Adipocyte (in vitro differentiated cells): ENCODE measurements at regions not wholly inside any gene's neighbourhood (a gene's known extent, or its start where the extent isn't known, plus 50 kb on each side); places are given as distances from the start of the nearest gene placed in this dataset.
"Not testable (repeated sequence)": the region's sequence is repeated elsewhere in the genome, so short reads cannot be mapped to it uniquely, and the experiment has no call there.

Experiments used
- DNase-seq: peaks from one replicate; pipeline ENCODE4 v3.0.0-alpha.2; 2015; ENCODE audit warnings: low read depth
- H3K27me3 ChIP-seq: replicated peaks from 2 replicates; pipeline ENCODE4 v1.7.0; 2013; ENCODE audit warnings: mild to moderate bottlenecking, low read length, moderate library complexity; ENCODE audit not compliant: control insufficient read depth, insufficient read depth
- H3K36me3 ChIP-seq: 2 replicates; pipeline ENCODE4 v1.7.0; 2013; ENCODE audit warnings: low read length, mild to moderate bottlenecking, moderate library complexity; ENCODE audit not compliant: control insufficient read depth, insufficient read depth, severe bottlenecking
- H3K4me1 ChIP-seq: 2 replicates; pipeline ENCODE4 v1.7.0; 2013; ENCODE audit warnings: mild to moderate bottlenecking, low read length, moderate library complexity; ENCODE audit not compliant: control insufficient read depth, insufficient read depth
- H3K4me3 ChIP-seq: 2 replicates; pipeline ENCODE4 v1.7.0; 2013; ENCODE audit warnings: mild to moderate bottlenecking, low read length, moderate library complexity
- H3K9ac ChIP-seq: 2 replicates; pipeline ENCODE4 v1.7.0; 2013; ENCODE audit warnings: mild to moderate bottlenecking, low read length, moderate library complexity
- H3K9me3 ChIP-seq: 2 replicates; pipeline ENCODE4 v1.7.0; 2013; ENCODE audit warnings: mild to moderate bottlenecking, low read length, moderate library complexity; ENCODE audit not compliant: control insufficient read depth

GRCh38 chr20:23299673-23300050 lies 50.9 kb upstream of the NXT1 start:
- peaks cover 24% of the 10 kb centered on the region for H3K27me3 ChIP-seq
- H3K36me3 ChIP-seq: no peaks in the 10 kb centered on the region
- H3K9ac ChIP-seq: no peak overlapping the region
- no peak for DNase-seq
- H3K4me1 ChIP-seq: peaks cover 16% of the 10 kb centered on the region
- no peak overlapping the region for H3K4me3 ChIP-seq
- no peaks in the 10 kb centered on the region for H3K9me3 ChIP-seq

DNA sequence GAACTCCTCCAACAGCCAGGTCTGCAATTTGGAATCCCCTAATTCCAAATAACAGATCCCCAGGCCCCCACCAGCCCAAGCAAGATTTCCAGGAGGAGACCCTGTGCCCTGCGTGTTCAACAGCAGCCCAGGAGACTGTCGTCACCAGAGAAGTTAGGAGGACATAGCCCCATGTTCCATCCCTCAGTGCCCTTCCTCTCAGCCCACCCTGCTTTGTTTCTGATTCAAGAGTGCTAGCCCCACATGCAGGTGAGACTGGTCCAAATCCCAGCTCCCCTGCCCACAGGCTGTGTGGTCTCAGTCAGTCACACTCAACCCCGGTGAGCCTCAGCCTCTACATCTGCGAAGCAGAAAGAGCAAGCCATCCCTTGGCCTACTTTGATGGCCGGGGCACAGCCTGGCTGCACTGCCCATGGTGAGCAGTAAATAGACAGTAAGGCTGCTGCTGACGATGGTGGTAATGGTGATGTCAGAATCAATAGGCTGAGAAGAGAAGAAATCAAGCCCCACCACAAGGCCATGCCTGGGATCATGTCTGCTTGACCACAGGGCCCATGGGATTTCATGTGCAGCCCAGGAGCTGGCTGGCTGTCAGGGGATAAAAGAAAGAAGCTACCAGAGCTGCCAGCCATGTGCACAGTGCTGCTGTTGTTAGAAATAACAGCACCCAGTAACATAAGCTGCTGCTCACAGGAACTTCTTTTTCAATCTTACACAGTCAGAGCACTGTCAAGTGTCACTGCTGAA lies 51.5 kb upstream of the NXT1 start:
- Histone ChIP-seq H3K4me3 (no peak overlapping the region), H3K9me3 (no peaks in the 10 kb centered on the region), H3K36me3 (no peaks in the 10 kb centered on the region), H3K27me3 (peaks cover 24% of the 10 kb centered on the region), H3K9ac (no peak overlapping the region), H3K4me1 (peaks cover 17% of the 10 kb centered on the region)
- peak; percentile 17 for DNase-seq

- Histone ChIP-seq H3K9ac (no peak overlapping the region), H3K4me1 (peaks cover 25% of the 10 kb centered on the region), H3K27me3 (peaks cover 24% of the 10 kb centered on the region), H3K9me3 (no peaks in the 10 kb centered on the region), H3K36me3 (no peaks in the 10 kb centered on the region), H3K4me3 (no peak overlapping the region)
- DNase-seq: no peak
Observed at GRCh38 chr20:23298155-23298554, 52.4 kb upstream of the NXT1 start.

DNA sequence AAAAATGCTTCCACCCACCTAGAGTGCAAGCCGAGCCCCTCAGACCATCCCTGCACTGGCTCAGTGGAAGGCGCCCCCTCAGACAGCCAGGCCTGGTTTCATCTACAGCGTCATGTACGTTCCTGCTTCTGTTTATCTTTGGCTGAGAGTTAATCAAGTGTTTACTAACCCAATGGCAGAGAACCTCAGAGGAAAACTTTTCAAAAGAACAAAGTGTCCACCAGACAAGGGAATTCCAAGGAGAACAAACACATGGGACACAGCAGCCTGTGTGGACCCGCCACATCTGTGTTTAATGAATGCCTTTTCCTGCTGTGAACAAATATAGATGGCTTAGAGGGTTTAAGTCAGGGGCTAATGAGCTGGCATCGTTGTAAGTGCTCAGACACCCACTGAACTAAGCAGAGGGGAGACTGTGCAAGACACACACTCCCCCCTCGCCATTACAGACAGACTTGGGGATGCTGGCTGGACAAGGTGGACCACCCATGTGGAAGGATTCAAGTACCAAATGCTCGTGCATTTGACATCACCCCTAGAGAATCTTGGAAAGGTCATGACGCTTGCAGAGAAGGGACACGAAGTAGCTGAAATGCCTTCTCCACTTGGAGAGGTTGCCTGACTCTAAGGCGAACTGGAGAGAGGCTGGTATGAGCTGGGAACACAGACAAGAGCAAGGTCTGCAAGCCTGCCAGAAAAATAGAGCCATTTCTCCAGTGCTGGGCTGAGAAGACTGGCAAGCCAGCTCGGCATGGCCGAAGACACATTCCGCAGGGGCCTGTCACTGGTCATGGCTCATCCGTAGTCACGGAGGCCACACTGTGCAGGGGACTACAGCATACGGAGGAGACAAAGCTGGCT lies 53.5 kb upstream of the NXT1 start:
- no peaks in the 10 kb centered on the region for H3K36me3 ChIP-seq
- peaks cover 24% of the 10 kb centered on the region for H3K27me3 ChIP-seq
- no peak overlapping the region for H3K4me3 ChIP-seq
- H3K9me3 ChIP-seq: no peaks in the 10 kb centered on the region
- peak; percentile 37 for DNase-seq
- H3K4me1 ChIP-seq: peaks cover 25% of the 10 kb centered on the region
- no peak overlapping the region for H3K9ac ChIP-seq

GRCh38 chr20:23295934-23296333 lies 54.7 kb upstream of the NXT1 start:
- H3K9me3 ChIP-seq: no peaks in the 10 kb centered on the region

DNA sequence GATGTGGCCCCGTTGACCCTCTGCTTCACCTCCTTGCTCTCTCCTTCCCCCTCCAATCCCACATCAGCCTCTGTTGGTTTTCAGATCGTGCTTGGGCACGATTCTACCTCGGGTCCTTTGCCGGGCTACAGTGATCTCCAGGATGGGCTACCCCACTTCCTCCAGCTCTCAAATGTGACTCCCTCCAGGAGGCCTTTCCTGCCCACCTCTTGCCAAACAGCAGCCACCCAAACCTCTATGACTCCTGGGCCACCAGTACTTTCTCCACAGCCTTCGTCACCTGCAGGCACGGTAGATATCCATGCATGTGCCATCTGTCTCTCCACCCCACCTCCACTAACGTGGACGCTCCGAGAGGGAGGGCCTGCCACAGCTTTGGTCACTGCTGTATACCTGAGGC lies 55.9 kb upstream of the NXT1 start:
- Histone ChIP-seq H3K27me3 (peaks cover 19% of the 10 kb centered on the region), H3K4me3 (no peak overlapping the region), H3K9me3 (no peaks in the 10 kb centered on the region), H3K9ac (no peak overlapping the region), H3K36me3 (no peaks in the 10 kb centered on the region), H3K4me1 (peaks cover 24% of the 10 kb centered on the region)
- no peak for DNase-seq

More at GRCh38 chr20:23295934-23296333, 54.7 kb upstream of the NXT1 start:
- Histone ChIP-seq H3K4me1 (peaks cover 25% of the 10 kb centered on the region), H3K4me3 (no peak overlapping the region), H3K9ac (no peak overlapping the region), H3K27me3 (peaks cover 19% of the 10 kb centered on the region), H3K36me3 (no peaks in the 10 kb centered on the region)
- DNase-seq: no peak

- Histone ChIP-seq H3K4me1 (peaks cover 19% of the 10 kb centered on the region), H3K9me3 (no peaks in the 10 kb centered on the region), H3K4me3 (no peak overlapping the region), H3K9ac (no peak overlapping the region), H3K36me3 (no peaks in the 10 kb centered on the region), H3K27me3 (peaks cover 17% of the 10 kb centered on the region)
- DNase-seq: no peak
Observed at GRCh38 chr20:23294166-23294565, 56.4 kb upstream of the NXT1 start.

GRCh38 chr20:23293689-23294088 lies 56.9 kb upstream of the NXT1 start:
- Histone ChIP-seq H3K27me3 (peaks cover 20% of the 10 kb centered on the region), H3K9me3 (no peaks in the 10 kb centered on the region), H3K9ac (no peak overlapping the region), H3K36me3 (no peaks in the 10 kb centered on the region), H3K4me1 (peaks cover 17% of the 10 kb centered on the region), H3K4me3 (no peak overlapping the region)
- no peak for DNase-seq

GRCh38 chr20:23292311-23292710 lies 58.3 kb upstream of the NXT1 start:
- H3K4me1 ChIP-seq: peaks cover 17% of the 10 kb centered on the region
- H3K9ac ChIP-seq, DNase-seq, H3K9me3 ChIP-seq, H3K36me3 ChIP-seq, H3K4me3 ChIP-seq: not testable (repeated sequence)
- H3K27me3 ChIP-seq: peaks cover 17% of the 10 kb centered on the region

GRCh38 chr20:23291575-23292240 lies 58.9 kb upstream of the NXT1 start:
- H3K4me1 ChIP-seq: peaks cover 12% of the 10 kb centered on the region
- no peak overlapping the region for H3K4me3 ChIP-seq
- H3K9ac ChIP-seq: no peak overlapping the region
- no peak for DNase-seq
- peaks cover 14% of the 10 kb centered on the region for H3K27me3 ChIP-seq
- H3K36me3 ChIP-seq: no peaks in the 10 kb centered on the region
- H3K9me3 ChIP-seq: no peaks in the 10 kb centered on the region
